Hepatocyte (in vitro differentiated cells): ENCODE measurements at regions not wholly inside any gene's neighbourhood (a gene's known extent, or its start where the extent isn't known, plus 50 kb on each side); places are given as distances from the start of the nearest gene placed in this dataset.

Experiments
- DNase-seq: peaks from one replicate; pipeline ENCODE4 v3.0.0-alpha.2; 2016; ENCODE audit warnings: low spot score
- H2AFZ ChIP-seq: fragments of 200-600 bp; sonication (generic); 2 replicates; pipeline ENCODE4 v1.6.0; 2016; ENCODE audit warnings: antibody characterized with exemption, mild to moderate bottlenecking
- H3K27ac ChIP-seq: fragments of 200-600 bp; sonication (generic); 2 replicates; pipeline ENCODE4 v1.5.1; 2016; ENCODE audit warnings: mild to moderate bottlenecking
- H3K27me3 ChIP-seq: fragments of 200-600 bp; sonication (generic); 2 replicates; pipeline ENCODE4 v1.6.1; 2016
- H3K36me3 ChIP-seq: fragments of 200-600 bp; sonication (generic); replicated peaks from 2 replicates; pipeline ENCODE4 v1.5.1; 2016; ENCODE audit warnings: low read depth; ENCODE audit not compliant: insufficient read depth
- H3K4me1 ChIP-seq: fragments of 200-600 bp; sonication (generic); 2 replicates; pipeline ENCODE4 v1.5.1; 2016; ENCODE audit warnings: mild to moderate bottlenecking, moderate library complexity; ENCODE audit not compliant: insufficient read depth
- H3K4me2 ChIP-seq: fragments of 200-600 bp; sonication (generic); 2 replicates; pipeline ENCODE4 v1.6.0; 2016
- H3K4me3 ChIP-seq: fragments of 200-600 bp; sonication (generic); 2 replicates; pipeline ENCODE4 v1.5.1; 2016; ENCODE audit warnings: mild to moderate bottlenecking
- H3K79me2 ChIP-seq: fragments of 200-600 bp; sonication (generic); 2 replicates; pipeline ENCODE4 v1.6.0; 2017; ENCODE audit warnings: mild to moderate bottlenecking
- H3K9me2 ChIP-seq: fragments of 200-600 bp; sonication (generic); replicated peaks from 2 replicates; pipeline ENCODE4 v1.6.0; 2017; ENCODE audit warnings: mild to moderate bottlenecking; ENCODE audit not compliant: insufficient read depth
- H3K9me3 ChIP-seq: fragments of 200-600 bp; sonication (generic); 2 replicates; pipeline ENCODE4 v1.5.1; 2016; ENCODE audit warnings: low read depth, mild to moderate bottlenecking
- H4K20me1 ChIP-seq: fragments of 200-600 bp; sonication (generic); 2 replicates; pipeline ENCODE4 v1.6.0; 2016; ENCODE audit warnings: mild to moderate bottlenecking; ENCODE audit not compliant: insufficient read depth, poor library complexity, severe bottlenecking
- EZH2 ChIP-seq: fragments of 200-600 bp; sonication (generic); IDR thresholded peaks from 2 replicates; pipeline ENCODE4 v1.6.1; 2016; ENCODE audit warnings: antibody characterized with exemption, mild to moderate bottlenecking, borderline replicate concordance
- EZH2phosphoT487 ChIP-seq: fragments of 200-600 bp; sonication (generic); IDR thresholded peaks from one replicate; pipeline ENCODE4 v1.6.1; 2018; ENCODE audit warnings: antibody characterized with exemption, mild to moderate bottlenecking, low read depth, moderate library complexity; ENCODE audit not compliant: unreplicated experiment, severe bottlenecking
- WGBS: methylation state at CpG from one replicate; pipeline ENCODE4 v1.1.6; 2016; ENCODE audit warnings: low lambda C conversion rate; ENCODE audit errors: missing lambda C conversion rate; 5-methylcytosine and 5-hydroxymethylcytosine counted together
- TF ChIP-seq, protein P1 (sequence below): fragments of 200-600 bp; sonication (generic); IDR thresholded peaks from 2 replicates; pipeline ENCODE4 v1.5.1; 2016; ENCODE audit warnings: antibody characterized with exemption, mild to moderate bottlenecking; ENCODE audit not compliant: poor library complexity

DNA sequence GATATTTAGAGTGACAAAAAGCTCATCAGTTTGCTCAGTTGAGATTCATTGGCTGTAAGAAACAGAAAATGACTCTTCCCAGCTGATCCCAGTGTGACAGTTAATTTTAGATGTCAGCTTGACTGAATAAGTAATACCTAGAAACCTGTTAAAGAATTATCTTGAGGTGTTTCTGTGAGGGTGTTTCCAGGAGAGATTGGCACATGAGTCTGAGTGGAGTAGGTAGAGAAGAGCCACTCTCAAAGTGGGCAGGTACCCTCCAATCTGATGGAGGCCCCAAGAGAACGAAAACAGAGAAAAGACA is 200.8 kb upstream of the BTBD3 start:
- Histone ChIP-seq H3K27me3 (no peaks in the 10 kb centered on the region), H2AFZ (no peak overlapping the region)

DNA sequence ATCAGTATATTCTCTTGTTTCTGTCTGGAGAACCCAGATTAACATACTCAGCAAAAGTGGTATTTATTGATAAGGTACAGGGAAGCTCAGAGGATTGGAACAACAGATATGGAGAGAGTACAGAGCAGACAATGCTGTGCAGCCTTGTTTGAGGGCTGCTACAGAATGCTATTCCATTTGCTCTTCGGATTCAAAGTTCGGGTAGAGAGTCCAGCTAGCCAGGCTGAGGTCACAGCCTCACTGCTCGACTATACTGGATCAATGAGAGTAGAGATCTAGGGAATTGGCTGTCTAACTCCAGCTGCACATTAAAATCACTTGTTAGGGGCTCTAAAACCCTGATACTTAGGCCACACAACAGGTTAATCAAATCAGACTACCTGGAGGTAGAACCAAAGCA is 200.1 kb upstream of the BTBD3 start:
- no peak for TF ChIP-seq EZH2
- TF ChIP-seq EZH2phosphoT487, result no peak
- TF ChIP-seq, protein P1, sequence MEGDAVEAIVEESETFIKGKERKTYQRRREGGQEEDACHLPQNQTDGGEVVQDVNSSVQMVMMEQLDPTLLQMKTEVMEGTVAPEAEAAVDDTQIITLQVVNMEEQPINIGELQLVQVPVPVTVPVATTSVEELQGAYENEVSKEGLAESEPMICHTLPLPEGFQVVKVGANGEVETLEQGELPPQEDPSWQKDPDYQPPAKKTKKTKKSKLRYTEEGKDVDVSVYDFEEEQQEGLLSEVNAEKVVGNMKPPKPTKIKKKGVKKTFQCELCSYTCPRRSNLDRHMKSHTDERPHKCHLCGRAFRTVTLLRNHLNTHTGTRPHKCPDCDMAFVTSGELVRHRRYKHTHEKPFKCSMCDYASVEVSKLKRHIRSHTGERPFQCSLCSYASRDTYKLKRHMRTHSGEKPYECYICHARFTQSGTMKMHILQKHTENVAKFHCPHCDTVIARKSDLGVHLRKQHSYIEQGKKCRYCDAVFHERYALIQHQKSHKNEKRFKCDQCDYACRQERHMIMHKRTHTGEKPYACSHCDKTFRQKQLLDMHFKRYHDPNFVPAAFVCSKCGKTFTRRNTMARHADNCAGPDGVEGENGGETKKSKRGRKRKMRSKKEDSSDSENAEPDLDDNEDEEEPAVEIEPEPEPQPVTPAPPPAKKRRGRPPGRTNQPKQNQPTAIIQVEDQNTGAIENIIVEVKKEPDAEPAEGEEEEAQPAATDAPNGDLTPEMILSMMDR, result no peak
- no peaks in the 10 kb centered on the region for H3K4me1 ChIP-seq
- H3K27ac ChIP-seq, result no peak overlapping the region
- H2AFZ ChIP-seq, result no peak overlapping the region
- H3K9me3 ChIP-seq, result no peaks in the 10 kb centered on the region
- no peaks in the 10 kb centered on the region for H3K9me2 ChIP-seq
- H3K4me3 ChIP-seq, result no peak overlapping the region
- H3K27me3 ChIP-seq, result no peaks in the 10 kb centered on the region
- DNase-seq, result no peak
- H3K36me3 ChIP-seq, result no peaks in the 10 kb centered on the region
- WGBS, result 88% methylated on average over 3 of the region's 3 CpGs
- no peak overlapping the region for H3K4me2 ChIP-seq
- no peaks in the 10 kb centered on the region for H4K20me1 ChIP-seq
- H3K79me2 ChIP-seq, result no peaks in the 10 kb centered on the region

More for the DNA sequence above, 200.8 kb upstream of the BTBD3 start:
- no peak for DNase-seq
- Histone ChIP-seq H3K4me1 (no peaks in the 10 kb centered on the region), H4K20me1 (no peaks in the 10 kb centered on the region), H3K9me3 (no peaks in the 10 kb centered on the region), H3K4me2 (no peak overlapping the region), H3K9me2 (no peaks in the 10 kb centered on the region), H3K36me3 (no peaks in the 10 kb centered on the region), H3K79me2 (no peaks in the 10 kb centered on the region), H3K27ac (no peak overlapping the region), H3K4me3 (no peak overlapping the region)
- TF ChIP-seq, protein P1, result no peak
- TF ChIP-seq EZH2phosphoT487 (no peak), EZH2 (no peak)
- WGBS, result 96% methylated on average over 1 of the region's 1 CpG

DNA sequence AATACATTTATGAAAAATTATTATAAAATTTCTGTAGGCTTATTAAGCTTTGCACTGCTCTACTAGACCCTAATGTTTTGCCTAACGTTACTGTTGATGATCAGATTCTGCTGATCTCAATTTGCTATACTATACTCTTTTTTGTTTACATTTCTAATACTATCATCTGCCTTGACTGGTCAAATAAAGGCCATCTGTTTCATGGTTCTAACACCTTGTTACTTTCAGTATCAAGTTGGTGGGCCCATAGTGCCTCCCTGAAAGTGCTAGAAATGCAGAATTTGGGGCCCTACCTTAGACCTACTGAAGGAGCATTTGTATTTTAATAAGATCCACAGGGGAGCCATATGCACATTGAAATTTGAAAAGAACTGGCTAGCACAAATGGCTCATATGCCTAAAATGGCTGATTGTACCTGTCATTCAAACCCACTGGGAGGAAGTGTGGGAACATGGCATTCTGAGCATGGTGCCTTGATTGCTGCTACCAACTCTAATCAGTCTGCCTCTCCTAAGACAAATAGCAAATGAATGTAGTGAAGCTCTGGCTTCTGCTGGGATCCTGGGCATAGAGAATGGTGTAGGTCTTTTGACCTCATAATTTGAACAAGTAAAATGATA is 199.1 kb upstream of the BTBD3 start:
- no peak overlapping the region for H3K4me2 ChIP-seq

More for the DNA sequence above, 199.1 kb upstream of the BTBD3 start:
- Histone ChIP-seq H3K27ac (no peak overlapping the region), H3K4me3 (no peak overlapping the region), H3K36me3 (no peaks in the 10 kb centered on the region), H3K4me1 (no peaks in the 10 kb centered on the region), H2AFZ (no peak overlapping the region), H4K20me1 (no peaks in the 10 kb centered on the region), H3K79me2 (no peaks in the 10 kb centered on the region), H3K9me3 (no peaks in the 10 kb centered on the region), H3K27me3 (no peaks in the 10 kb centered on the region), H3K9me2 (no peaks in the 10 kb centered on the region)
- TF ChIP-seq EZH2, result no peak
- no peak for TF ChIP-seq EZH2phosphoT487
- TF ChIP-seq, protein P1, result no peak
- WGBS, result 38% methylated on average over 1 of the region's 1 CpG
- DNase-seq, result no peak
